Immature natural killer cell (primary cell): ENCODE measurements at regions not wholly inside any gene's neighbourhood (a gene's known extent, or its start where the extent isn't known, plus 50 kb on each side); places are given as distances from the start of the nearest gene placed in this dataset.
"Not testable (repeated sequence)": the region's sequence is repeated elsewhere in the genome, so short reads cannot be mapped to it uniquely, and the experiment has no call there.

ENCODE experiments used
- DNase-seq, 3 donors: peaks; one replicate each; pipeline ENCODE4 v3.0.0; 2022; ENCODE audit warnings: mixed read lengths in 1 of 3
- H3K27ac Mint-ChIP-seq, 6 donors: one replicate each; pipeline ENCODE4 v1.8.0; 2020; ENCODE audit warnings: mixed read lengths in 6 of 6, mild to moderate bottlenecking in 5 of 6, inconsistent platforms in 4 of 6, moderate library complexity in 3 of 6
- H3K27me3 Mint-ChIP-seq, 3 donors: one replicate each; pipeline ENCODE4 v1.8.0; 2020 to 2021; ENCODE audit warnings: low read depth in 3 of 3, mild to moderate bottlenecking in 3 of 3, mixed read lengths in 3 of 3, moderate library complexity in 3 of 3, inconsistent platforms in 1 of 3
- H3K36me3 Mint-ChIP-seq, 3 donors: one replicate each; pipeline ENCODE4 v1.8.0; 2020; ENCODE audit warnings: mixed read lengths in 3 of 3, inconsistent platforms in 2 of 3, mild to moderate bottlenecking in 2 of 3
- H3K4me1 Mint-ChIP-seq, 2 donors: one replicate each; pipeline ENCODE4 v1.8.0; 2020; ENCODE audit warnings: inconsistent platforms in 2 of 2, mild to moderate bottlenecking in 2 of 2, mixed read lengths in 2 of 2, moderate library complexity in 1 of 2
- H3K4me3 Mint-ChIP-seq, 5 donors: one replicate each; pipeline ENCODE4 v1.8.0; 2020; ENCODE audit warnings: mild to moderate bottlenecking in 5 of 5, mixed read lengths in 5 of 5, inconsistent platforms in 3 of 5, moderate library complexity in 3 of 5
- H3K9me3 Mint-ChIP-seq, 6 donors: one replicate each; pipeline ENCODE4 v1.8.0; 2020; ENCODE audit warnings: mild to moderate bottlenecking in 6 of 6, mixed read lengths in 6 of 6, inconsistent platforms in 4 of 6, moderate library complexity in 3 of 6

DNA sequence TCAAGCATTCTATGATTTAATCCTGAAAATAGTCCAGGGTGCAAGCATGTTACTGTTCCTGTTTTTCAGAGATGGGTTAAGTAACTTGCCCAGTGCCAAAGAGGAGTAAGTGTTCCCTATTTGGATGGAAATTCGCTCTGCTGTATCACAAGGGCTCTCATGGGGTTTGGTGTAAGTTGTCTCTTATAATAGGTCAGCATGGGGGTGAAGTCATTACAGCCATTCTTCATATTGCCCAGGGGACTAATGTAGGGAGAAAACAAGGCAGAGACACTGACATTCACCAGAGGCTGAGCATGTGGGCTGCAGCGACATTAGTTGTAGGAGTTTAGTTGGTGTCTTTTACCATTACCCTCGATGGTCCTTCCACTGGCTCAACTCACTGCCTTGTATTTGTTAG lies 142.1 kb upstream of the GLRA1 start:
- DNase-seq, result no peak
- Mint-ChIP-seq H3K4me1 (no peaks in the 10 kb centered on the region), H3K4me3 (no peak overlapping the region), H3K36me3 (no peaks in the 10 kb centered on the region), H3K9me3 (peaks cover 0 to 5% (median 0%) of the 10 kb centered on the region in 6 donors), H3K27ac (no peak overlapping the region), H3K27me3 (peaks cover 0 to 2% (median 2%) of the 10 kb centered on the region in 3 donors)

DNA sequence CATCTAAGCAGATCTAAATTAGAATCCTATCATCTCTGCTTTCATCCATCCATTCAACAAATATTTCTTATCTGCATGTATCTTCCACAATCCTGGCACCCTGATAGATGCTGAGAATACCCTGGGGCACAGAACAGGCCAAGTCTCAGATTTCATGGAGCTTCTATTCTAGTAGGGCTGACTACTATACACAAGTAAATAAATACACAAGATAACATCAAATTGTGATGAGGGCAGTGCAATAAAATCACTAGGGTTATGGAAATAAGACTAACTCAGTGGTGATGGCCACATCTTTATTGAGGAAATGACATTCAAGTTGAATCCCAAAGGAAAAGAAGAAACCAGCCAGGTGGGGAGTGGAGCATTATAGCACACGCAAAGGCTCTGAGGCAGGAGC lies 138.4 kb upstream of the GLRA1 start:
- H3K36me3 Mint-ChIP-seq, result no peaks in the 10 kb centered on the region
- no peaks in the 10 kb centered on the region for H3K4me1 Mint-ChIP-seq
- H3K27ac Mint-ChIP-seq, result no peak overlapping the region
- H3K27me3 Mint-ChIP-seq, result peaks cover 0 to 3% (median 2%) of the 10 kb centered on the region in 3 donors
- no peak for DNase-seq
- no peak overlapping the region for H3K4me3 Mint-ChIP-seq
- H3K9me3 Mint-ChIP-seq, result peaks cover 0 to 5% (median 0%) of the 10 kb centered on the region in 6 donors

DNA sequence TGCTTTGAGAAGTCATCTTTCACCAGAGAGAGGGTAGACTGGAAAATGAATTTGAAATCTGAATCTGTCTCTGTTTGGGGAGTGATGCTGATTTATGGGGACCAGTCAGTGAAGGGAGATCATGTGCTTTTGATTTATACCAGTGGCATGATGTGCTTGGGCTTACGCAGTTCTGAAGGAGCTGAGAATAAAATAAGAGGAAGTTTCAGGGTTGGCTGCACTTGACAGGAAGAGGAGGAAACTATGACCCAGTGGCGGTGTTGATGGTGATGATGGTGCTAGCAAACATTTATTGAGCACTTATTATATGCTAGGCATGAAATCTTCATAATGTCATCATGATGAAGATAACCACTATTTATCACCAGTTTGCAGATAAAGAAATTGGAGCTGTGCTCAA lies 136.4 kb upstream of the GLRA1 start:
- DNase-seq, result no peak
- Mint-ChIP-seq H3K4me1 (no peaks in the 10 kb centered on the region), H3K9me3 (peaks cover 0 to 5% (median 0%) of the 10 kb centered on the region in 6 donors), H3K27ac (no peak overlapping the region), H3K4me3 (no peak overlapping the region), H3K27me3 (peaks cover 0 to 1% (median 0%) of the 10 kb centered on the region in 3 donors), H3K36me3 (no peaks in the 10 kb centered on the region)

DNA sequence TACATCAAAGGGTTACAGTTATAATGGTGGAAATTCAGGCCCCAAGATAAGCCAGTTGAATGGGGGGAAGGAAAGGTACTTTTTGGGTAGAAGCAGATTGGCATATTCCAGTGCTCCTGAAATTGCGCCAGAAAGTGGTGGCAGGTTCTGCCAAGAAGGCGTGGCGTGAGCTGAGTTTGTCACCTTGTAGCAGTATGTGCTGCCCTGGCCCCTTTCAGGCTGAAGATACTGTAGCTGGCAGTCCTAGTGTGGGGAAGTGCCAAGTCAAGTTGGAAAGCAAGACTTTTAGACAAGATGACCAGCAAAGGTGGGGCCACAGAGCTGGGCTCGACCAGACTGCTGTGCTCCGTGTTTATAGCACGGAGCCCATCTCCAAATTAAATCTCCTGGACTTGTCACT lies 133.6 kb upstream of the GLRA1 start:
- Mint-ChIP-seq H3K27me3 (peaks cover 0 to 6% (median 1%) of the 10 kb centered on the region in 3 donors), H3K4me1 (no peaks in the 10 kb centered on the region), H3K9me3 (peaks cover 0 to 2% (median 0%) of the 10 kb centered on the region in 6 donors), H3K27ac (no peak overlapping the region), H3K4me3 (no peak overlapping the region), H3K36me3 (no peaks in the 10 kb centered on the region)
- DNase-seq, result no peak

DNA sequence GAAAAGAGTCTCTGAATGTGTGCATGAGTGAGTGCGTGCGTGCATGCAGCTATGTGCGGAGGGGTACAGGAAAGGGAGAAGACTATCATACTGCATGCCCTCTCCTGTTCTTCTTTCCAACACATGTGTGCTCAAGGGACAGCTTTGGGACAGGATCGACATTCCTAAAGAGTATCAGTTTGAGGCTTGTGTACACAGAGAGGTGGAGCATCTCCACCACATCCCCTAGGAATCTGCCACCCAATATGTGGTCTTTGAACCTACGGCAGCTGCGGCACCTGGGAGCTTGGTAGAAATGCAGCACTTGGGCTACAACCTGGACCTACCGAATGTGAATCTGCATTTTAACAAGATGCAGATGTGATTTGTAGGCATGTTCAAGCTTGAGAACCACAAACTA lies 132.3 kb upstream of the GLRA1 start:
- Mint-ChIP-seq H3K4me3 (no peak overlapping the region), H3K4me1 (no peaks in the 10 kb centered on the region), H3K27me3 (peaks cover 0 to 12% (median 3%) of the 10 kb centered on the region in 3 donors), H3K36me3 (peaks cover 0 to 4% (median 0%) of the 10 kb centered on the region in 3 donors), H3K27ac (no peak overlapping the region), H3K9me3 (peaks cover 2 to 5% (median 4%) of the 10 kb centered on the region in 6 donors)
- DNase-seq, result no peak

DNA sequence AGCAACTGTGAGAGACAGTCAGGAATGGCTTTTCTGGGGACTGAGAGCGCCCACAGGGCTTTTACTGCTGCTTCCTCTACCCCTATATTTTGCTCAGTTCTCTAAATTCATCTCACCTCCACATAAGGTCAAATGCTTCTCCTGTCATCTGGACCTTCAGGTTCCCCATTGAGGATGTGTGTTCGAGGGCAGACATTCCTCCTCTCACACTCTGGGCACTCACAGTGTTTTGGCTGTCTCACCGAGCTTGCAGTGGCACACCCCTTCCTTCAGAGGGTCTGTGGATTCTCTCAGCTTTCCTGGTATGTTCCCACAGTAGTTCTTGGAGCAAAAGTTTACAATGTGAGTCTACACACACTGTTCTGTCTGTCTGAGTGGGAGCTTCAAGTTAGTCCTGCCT lies 127.8 kb upstream of the GLRA1 start:
- Mint-ChIP-seq H3K27me3 (peaks cover under 1 to 12% (median 4%) of the 10 kb centered on the region in 3 donors), H3K4me3 (no peak overlapping the region), H3K36me3 (peaks cover 0 to 9% (median 0%) of the 10 kb centered on the region in 3 donors), H3K27ac (no peak overlapping the region), H3K9me3 (peaks cover 14 to 38% (median 18%) of the 10 kb centered on the region in 6 donors), H3K4me1 (no peaks in the 10 kb centered on the region)
- no peak for DNase-seq

DNA sequence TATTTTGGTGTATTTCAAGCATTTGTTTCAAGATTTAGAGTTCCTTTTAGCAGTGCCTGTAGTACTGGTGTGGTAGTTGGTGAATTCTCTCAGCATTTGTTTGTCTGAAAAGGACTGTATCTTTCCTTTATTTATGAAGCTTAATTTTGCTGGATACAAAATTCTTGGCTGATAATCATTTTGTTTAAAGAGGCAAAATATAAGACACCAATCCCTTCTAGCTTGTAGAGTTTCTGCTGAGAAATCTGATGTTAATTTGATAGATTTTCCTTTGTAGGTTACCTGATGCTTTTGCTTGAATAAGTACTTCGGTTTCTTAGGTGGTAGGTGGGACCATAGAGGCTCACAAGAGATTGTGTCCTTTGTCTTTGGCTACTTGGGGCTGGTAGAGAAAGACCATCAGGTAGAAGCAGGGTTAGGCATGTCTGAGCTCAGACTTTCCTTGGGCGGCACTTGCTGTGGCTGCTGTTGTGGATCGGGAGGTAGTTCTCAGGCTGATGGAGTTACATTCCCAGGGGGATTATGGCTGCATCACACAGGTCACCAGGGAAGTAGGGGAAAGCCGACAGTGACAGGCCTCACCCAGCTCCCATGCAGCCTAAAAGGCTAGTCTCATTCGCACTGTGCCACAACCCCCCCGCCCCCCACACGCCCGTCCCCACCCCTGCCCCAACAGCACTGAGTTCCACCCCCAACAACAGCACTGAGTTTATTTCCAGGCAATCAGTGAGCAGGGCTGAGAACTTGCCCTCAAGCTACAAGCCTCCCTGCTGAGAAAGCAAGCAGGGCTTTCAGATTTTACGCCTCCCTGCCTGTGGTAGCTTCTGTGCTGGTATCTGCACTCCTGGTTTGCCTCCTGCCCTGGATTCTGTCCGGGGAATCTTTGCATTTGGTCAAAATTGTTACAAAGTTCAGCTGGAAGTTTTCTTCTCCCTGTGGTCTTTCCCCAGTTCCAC lies 127.1 kb upstream of the GLRA1 start:
- no peak overlapping the region for H3K4me3 Mint-ChIP-seq
- peaks cover 1 to 12% (median 4%) of the 10 kb centered on the region in 3 donors for H3K27me3 Mint-ChIP-seq
- DNase-seq, result no peak
- H3K27ac Mint-ChIP-seq, result no peak overlapping the region
- H3K36me3 Mint-ChIP-seq, result peaks cover 0 to 9% (median 0%) of the 10 kb centered on the region in 3 donors
- H3K4me1 Mint-ChIP-seq, result no peaks in the 10 kb centered on the region
- H3K9me3 Mint-ChIP-seq, result peaks cover 15 to 40% (median 18%) of the 10 kb centered on the region in 6 donors

DNA sequence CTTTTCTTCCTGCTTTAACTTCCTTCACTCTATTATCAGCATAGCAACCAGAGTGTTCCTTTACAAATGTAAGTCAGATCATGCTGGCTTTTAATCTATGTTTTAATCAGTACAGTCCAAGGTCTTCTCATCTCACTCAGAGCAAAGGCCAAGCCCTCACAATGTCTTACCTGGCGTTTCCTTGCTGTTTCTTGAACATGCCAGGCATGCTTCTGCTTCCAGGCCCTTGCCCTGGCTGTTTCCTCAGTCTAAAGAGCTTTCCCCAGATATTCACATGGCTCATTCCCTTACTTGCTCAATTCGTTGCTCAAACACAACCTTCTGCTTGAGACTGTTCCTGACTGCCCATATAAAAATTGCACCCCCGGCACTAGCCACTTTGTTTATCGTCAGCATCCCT lies 121.7 kb upstream of the GLRA1 start:
- no peaks in the 10 kb centered on the region for H3K4me1 Mint-ChIP-seq
- no peak overlapping the region for H3K4me3 Mint-ChIP-seq
- no peak for DNase-seq
- no peak overlapping the region for H3K27ac Mint-ChIP-seq
- peaks cover 0 to 5% (median 0%) of the 10 kb centered on the region in 3 donors for H3K36me3 Mint-ChIP-seq
- peaks cover 0 to 2% (median 1%) of the 10 kb centered on the region in 3 donors for H3K27me3 Mint-ChIP-seq
- H3K9me3 Mint-ChIP-seq, result peaks cover 11 to 35% (median 15%) of the 10 kb centered on the region in 6 donors

DNA sequence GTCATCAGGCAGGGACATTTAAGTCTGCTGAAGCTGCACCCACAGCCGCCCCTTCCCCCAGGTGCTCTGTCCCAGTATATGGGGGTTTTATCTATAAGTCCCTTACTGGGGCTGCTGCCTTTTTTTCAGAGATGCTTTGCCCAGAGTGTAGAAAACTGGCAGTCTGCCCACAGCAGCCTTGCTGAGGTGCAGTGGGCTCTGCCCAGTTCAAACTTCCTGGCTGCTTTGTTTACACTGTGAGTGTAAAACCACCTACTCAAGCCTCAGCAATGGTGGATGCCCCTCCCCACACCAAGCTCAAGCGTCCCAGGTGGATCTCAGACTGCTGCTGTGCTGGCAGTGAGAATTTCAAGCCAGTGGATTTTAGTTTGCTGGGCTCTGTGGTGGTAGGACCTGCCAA lies 114.2 kb upstream of the GLRA1 start:
- peaks cover 8 to 17% of the 10 kb centered on the region in 2 donors for H3K4me1 Mint-ChIP-seq
- DNase-seq, result peak; percentile 16 to 62 (median 21)
- peak overlapping the region in 3 of 5 donors; percentile 19 to 64 (median 57) for H3K4me3 Mint-ChIP-seq
- H3K36me3 Mint-ChIP-seq, H3K9me3 Mint-ChIP-seq, H3K27me3 Mint-ChIP-seq: not testable (repeated sequence)
- peak overlapping the region in 4 of 6 donors; percentile 23 to 81 (median 54) for H3K27ac Mint-ChIP-seq

DNA sequence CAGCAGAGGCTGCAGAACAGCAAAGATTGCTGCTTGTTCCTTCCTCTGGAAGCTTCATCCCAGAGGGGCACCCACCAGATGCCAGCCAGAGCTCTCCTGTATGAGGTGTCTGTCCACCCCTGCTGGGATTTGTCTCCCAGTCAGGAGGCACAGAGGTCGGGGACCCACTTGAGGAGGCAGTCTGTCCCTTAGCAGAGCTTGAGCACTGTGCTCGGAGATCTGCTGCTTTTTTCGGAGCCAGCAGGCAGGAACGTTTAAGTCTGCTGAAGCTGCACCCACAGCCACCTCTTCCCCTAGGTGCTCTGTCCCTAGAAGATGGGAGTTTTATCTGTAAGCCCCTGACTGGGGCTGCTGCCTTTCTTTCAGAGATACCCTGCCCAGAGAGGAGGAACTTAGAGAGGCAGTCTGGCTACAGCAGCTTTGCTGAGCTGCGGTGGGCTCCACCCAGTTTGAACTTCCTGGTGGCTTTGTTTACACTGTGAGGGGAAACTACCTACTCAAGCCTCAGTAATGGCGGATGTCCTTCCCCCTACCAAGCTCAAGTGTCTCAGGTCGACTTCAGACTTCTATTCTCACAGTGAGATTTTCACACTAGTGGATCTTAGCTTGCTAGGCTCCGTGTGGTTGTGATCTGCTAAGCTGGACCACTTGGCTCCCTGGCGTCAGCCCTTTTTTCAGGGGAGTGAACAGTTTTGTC lies 101.8 kb upstream of the GLRA1 start:
- H3K36me3 Mint-ChIP-seq, result peaks cover 6 to 18% (median 15%) of the 10 kb centered on the region in 3 donors
- H3K27me3 Mint-ChIP-seq, result not testable (repeated sequence)
- peak overlapping the region in 4 of 5 donors; percentile 37 to 66 (median 49) for H3K4me3 Mint-ChIP-seq
- H3K4me1 Mint-ChIP-seq, result peaks cover 21 to 23% of the 10 kb centered on the region in 2 donors
- peaks cover 29 to 59% (median 43%) of the 10 kb centered on the region in 6 donors for H3K9me3 Mint-ChIP-seq
- H3K27ac Mint-ChIP-seq, result peak overlapping the region; percentile 65 to 95 (median 84)
- DNase-seq, result peak; percentile 38 to 74 (median 49)

DNA sequence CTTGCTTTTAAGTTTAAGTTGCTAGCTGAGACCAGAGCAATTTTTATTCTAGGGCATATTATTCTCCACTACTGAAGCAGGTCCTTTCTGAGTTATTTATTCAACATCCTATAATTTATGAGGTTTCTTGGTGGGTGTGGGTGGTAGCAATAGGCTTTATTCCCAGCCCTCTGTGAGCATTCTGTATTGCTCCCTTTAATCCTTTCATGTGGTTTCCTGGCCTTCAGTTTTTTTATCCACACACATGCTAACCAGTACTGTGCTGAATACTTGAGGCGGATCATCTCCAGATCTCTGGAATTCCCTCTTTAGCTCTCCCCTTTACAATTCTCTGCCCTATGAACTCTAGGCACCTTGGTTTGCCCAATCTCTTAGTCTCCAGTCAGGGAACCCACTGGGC lies 91.8 kb upstream of the GLRA1 start:
- H3K9me3 Mint-ChIP-seq, result peaks cover 3 to 21% (median 12%) of the 10 kb centered on the region in 6 donors

DNA sequence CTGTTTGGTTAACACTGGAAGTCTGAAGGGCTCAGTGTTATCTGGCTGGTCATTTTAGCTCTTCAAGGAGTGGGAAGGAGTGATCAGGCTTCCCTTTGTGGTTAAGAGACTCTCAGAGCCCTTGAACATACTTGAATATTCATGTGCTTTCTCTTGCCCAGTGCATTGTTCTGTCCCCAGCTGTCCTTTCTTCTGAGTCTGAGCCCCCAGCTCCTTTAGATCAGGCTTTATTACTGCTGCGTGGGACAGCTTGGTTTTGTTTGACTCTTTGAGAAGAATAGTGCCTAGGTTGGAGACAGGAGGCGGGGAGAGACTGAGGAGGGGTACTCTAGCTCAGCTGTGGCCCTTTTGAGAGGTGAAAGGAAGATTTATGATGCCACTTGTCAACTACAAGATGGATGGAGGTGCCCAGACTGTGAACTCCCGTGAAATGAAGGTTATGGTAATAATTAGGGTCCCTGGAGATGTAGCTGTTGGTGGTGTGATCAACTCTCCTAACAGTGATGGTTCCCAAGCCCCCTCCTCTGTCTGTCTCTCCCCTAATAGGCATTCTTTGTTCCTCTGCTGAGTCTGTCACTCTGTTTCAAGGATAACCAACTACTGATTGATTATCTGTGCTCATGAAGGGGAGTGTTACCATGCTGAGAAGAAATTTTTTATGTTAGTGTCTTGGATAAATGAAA lies 83.1 kb upstream of the GLRA1 start:
- no peak for DNase-seq
- peaks cover 0 to 5% (median 3%) of the 10 kb centered on the region in 3 donors for H3K27me3 Mint-ChIP-seq
- peaks cover 0 to 11% (median 0%) of the 10 kb centered on the region in 6 donors for H3K9me3 Mint-ChIP-seq
- H3K4me1 Mint-ChIP-seq, result no peaks in the 10 kb centered on the region
- no peaks in the 10 kb centered on the region for H3K36me3 Mint-ChIP-seq
- H3K4me3 Mint-ChIP-seq, result no peak overlapping the region
- no peak overlapping the region for H3K27ac Mint-ChIP-seq

More for the DNA sequence above, 91.8 kb upstream of the GLRA1 start:
- Mint-ChIP-seq H3K4me1 (no peaks in the 10 kb centered on the region), H3K27me3 (peaks cover 0 to 4% (median 0%) of the 10 kb centered on the region in 3 donors), H3K4me3 (no peak overlapping the region), H3K27ac (no peak overlapping the region), H3K36me3 (peaks cover 0 to 5% (median 0%) of the 10 kb centered on the region in 3 donors)
- no peak for DNase-seq

DNA sequence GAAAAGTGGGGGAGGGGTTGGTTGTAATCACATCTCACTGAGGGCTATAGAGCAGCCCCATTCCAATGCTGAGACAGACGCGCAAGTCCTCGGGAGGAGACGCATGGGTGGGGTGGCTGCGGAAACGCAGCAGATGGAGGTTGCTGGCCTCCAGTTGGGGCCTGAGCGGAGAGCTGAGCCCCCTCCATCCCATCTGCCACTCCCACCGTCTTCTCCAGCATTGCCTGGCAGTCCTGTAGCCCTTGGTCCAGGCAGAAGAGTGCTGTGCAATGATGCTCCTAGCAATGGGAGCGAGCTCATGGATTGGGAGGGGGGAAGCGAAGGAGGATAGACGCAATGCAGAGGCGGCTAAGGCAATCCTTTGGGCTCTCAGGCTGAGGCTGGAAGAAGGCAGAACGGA lies 79.4 kb upstream of the GLRA1 start:
- peaks cover 0 to 18% (median 8%) of the 10 kb centered on the region in 6 donors for H3K9me3 Mint-ChIP-seq
- no peak for DNase-seq
- peaks cover 0 to 5% (median 0%) of the 10 kb centered on the region in 3 donors for H3K27me3 Mint-ChIP-seq
- H3K4me3 Mint-ChIP-seq, result no peak overlapping the region
- peaks cover 0 to 4% (median 0%) of the 10 kb centered on the region in 3 donors for H3K36me3 Mint-ChIP-seq
- H3K27ac Mint-ChIP-seq, result no peak overlapping the region
- H3K4me1 Mint-ChIP-seq, result no peaks in the 10 kb centered on the region
